Parathyroid adenoma (tissue), 2 donors: ENCODE measurements at regions not wholly inside any gene's neighbourhood (a gene's known extent, or its start where the extent isn't known, plus 50 kb on each side); places are given as distances from the start of the nearest gene placed in this dataset.
"Not testable (repeated sequence)": the region's sequence is repeated elsewhere in the genome, so short reads cannot be mapped to it uniquely, and the experiment has no call there.

Experiments
- H2AFZ ChIP-seq: fragments of 300-600 bp; sonication (generic); one replicate; pipeline ENCODE4 v1.7.0; 2017; ENCODE audit warnings: antibody characterized with exemption, mild to moderate bottlenecking
- H3K27ac ChIP-seq: fragments of 300-600 bp; sonication (generic); one replicate; pipeline ENCODE4 v1.7.0; 2017
- H3K27me3 ChIP-seq: fragments of 300-600 bp; sonication (generic); one replicate; pipeline ENCODE4 v1.7.0; 2017; ENCODE audit warnings: low read length; ENCODE audit not compliant: control insufficient read depth, insufficient read depth
- H3K36me3 ChIP-seq: fragments of 300-600 bp; sonication (generic); one replicate; pipeline ENCODE4 v1.7.0; 2017; ENCODE audit warnings: low read length; ENCODE audit not compliant: control insufficient read depth, insufficient read depth
- H3K4me1 ChIP-seq: fragments of 300-600 bp; sonication (generic); one replicate; pipeline ENCODE4 v1.7.0; 2017; ENCODE audit warnings: control low read depth
- H3K4me2 ChIP-seq: fragments of 300-600 bp; sonication (generic); one replicate; pipeline ENCODE4 v1.7.0; 2017; ENCODE audit warnings: low read length
- H3K4me3 ChIP-seq: fragments of 300-600 bp; sonication (generic); one replicate; pipeline ENCODE4 v1.7.0; 2017; ENCODE audit warnings: low read depth, low read length
- H3K79me2 ChIP-seq: fragments of 300-600 bp; sonication (generic); one replicate; pipeline ENCODE4 v1.7.0; 2017; ENCODE audit warnings: control low read depth
- H3K9ac ChIP-seq: fragments of 300-600 bp; sonication (generic); one replicate; pipeline ENCODE4 v1.7.0; 2017; ENCODE audit warnings: mild to moderate bottlenecking
- H3K9me3 ChIP-seq: fragments of 300-600 bp; sonication (generic); one replicate; pipeline ENCODE4 v1.7.0; 2017; ENCODE audit warnings: low read length; ENCODE audit not compliant: control insufficient read depth
- TF ChIP-seq, protein P1 (sequence below): fragments of 300-600 bp; sonication (generic); IDR thresholded peaks from one replicate; pipeline ENCODE4 v1.7.0; 2017; ENCODE audit warnings: antibody characterized with exemption, mild to moderate bottlenecking
- donor health status: primary hyperparathyroidism.

DNA sequence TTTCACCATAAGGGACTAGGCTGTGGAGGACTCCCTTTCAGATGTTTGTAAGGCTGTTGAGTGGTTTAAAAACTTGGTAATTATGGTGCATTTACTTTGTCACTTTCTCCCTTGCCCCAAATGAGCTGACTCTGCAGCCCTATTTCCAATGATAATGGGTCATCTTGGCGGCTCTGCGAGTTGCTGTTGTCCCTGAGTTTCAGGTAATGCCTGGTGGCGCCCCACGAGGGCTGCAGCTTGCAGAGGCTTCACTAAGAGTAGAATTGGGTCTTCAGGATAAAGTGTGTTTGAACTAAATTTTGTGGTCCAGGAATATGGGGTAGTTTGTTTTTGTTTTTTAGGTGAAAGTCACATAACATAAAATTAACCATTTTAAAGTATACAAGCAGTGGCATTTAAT, 450.1 kb upstream of the CFAP20DC start:
- no peak overlapping the region for H2AFZ ChIP-seq
- no peaks in the 10 kb centered on the region for H3K4me1 ChIP-seq
- no peaks in the 10 kb centered on the region for H3K36me3 ChIP-seq
- H3K27me3 ChIP-seq = no peaks in the 10 kb centered on the region
- no peak overlapping the region for H3K4me3 ChIP-seq
- H3K27ac ChIP-seq = no peak overlapping the region
- H3K9me3 ChIP-seq = no peaks in the 10 kb centered on the region
- no peaks in the 10 kb centered on the region for H3K79me2 ChIP-seq
- TF ChIP-seq, protein P1, sequence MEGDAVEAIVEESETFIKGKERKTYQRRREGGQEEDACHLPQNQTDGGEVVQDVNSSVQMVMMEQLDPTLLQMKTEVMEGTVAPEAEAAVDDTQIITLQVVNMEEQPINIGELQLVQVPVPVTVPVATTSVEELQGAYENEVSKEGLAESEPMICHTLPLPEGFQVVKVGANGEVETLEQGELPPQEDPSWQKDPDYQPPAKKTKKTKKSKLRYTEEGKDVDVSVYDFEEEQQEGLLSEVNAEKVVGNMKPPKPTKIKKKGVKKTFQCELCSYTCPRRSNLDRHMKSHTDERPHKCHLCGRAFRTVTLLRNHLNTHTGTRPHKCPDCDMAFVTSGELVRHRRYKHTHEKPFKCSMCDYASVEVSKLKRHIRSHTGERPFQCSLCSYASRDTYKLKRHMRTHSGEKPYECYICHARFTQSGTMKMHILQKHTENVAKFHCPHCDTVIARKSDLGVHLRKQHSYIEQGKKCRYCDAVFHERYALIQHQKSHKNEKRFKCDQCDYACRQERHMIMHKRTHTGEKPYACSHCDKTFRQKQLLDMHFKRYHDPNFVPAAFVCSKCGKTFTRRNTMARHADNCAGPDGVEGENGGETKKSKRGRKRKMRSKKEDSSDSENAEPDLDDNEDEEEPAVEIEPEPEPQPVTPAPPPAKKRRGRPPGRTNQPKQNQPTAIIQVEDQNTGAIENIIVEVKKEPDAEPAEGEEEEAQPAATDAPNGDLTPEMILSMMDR = no peak
- H3K9ac ChIP-seq = no peak overlapping the region
- no peak overlapping the region for H3K4me2 ChIP-seq

DNA sequence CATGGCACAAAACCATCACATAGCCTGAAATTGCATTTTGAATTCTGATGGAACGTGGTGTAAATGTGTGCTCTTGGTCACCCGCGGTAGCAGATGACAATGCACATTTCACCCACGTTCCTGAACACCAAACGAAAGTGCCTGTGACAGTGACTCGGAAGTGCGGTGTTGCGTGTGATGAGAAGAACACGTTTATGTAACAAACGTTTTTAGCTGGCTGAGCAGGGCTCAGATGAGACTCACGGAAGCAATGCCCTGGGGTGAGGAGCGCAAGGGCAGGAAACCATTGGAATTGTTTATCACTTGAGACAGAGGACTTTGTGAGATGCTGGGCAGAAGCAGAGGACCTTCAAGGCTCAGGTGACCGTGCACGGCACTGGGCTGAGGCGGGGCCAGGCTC, 449.2 kb upstream of the CFAP20DC start:
- H3K27me3 ChIP-seq = no peaks in the 10 kb centered on the region
- no peak overlapping the region for H3K4me2 ChIP-seq

DNA sequence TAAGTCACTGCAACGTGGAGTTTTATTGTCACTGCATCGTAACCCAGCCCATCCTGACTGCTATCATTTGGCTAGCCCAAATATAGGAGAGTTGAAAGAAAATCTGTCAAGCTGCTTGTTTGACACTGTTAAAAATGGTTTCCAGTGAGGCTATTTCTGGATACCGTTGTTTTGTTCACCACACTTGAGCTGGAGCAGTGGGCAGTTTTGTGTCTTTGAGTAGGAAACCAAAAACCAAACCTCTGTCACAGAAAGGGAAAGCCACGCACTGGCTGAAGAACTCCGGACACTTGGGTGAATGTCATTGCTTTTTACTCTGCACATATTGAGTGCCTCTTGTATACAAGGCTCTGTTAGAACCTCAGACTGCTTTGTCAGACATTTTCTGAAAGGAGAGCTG, 446.4 kb upstream of the CFAP20DC start:
- H3K4me3 ChIP-seq = no peak overlapping the region
- no peaks in the 10 kb centered on the region for H3K4me1 ChIP-seq
- H3K9me3 ChIP-seq = no peaks in the 10 kb centered on the region
- no peak overlapping the region for H3K4me2 ChIP-seq
- no peaks in the 10 kb centered on the region for H3K79me2 ChIP-seq
- no peaks in the 10 kb centered on the region for H3K27me3 ChIP-seq
- no peak overlapping the region for H3K9ac ChIP-seq
- H3K27ac ChIP-seq = no peak overlapping the region
- no peaks in the 10 kb centered on the region for H3K36me3 ChIP-seq
- TF ChIP-seq, protein P1 = no peak
- H2AFZ ChIP-seq = no peak overlapping the region

More for the DNA sequence above, 449.2 kb upstream of the CFAP20DC start:
- H3K4me1 ChIP-seq = no peaks in the 10 kb centered on the region
- no peak overlapping the region for H3K27ac ChIP-seq
- H2AFZ ChIP-seq = no peak overlapping the region
- H3K4me3 ChIP-seq = no peak overlapping the region
- H3K9me3 ChIP-seq = no peaks in the 10 kb centered on the region
- no peaks in the 10 kb centered on the region for H3K36me3 ChIP-seq
- TF ChIP-seq, protein P1 = no peak
- no peak overlapping the region for H3K9ac ChIP-seq
- H3K79me2 ChIP-seq = no peaks in the 10 kb centered on the region

DNA sequence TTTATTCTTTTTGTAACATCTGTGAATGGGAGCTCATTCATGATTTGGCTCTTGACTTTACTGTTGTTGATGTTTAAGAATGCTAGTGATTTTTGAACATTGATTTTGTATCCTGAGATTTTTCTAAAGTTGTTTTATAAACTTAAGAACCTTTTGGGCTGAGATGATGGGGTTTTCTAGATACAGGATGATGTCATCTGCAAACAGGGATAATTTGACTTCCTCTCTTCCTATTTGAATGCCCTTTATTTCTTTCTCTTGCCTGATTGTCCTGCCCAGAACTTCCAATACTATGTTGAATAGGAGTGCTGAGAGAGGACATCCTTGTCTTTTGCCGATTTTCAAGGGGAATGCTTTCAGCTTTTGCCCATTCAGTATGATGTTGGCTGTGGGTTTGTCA, 445.1 kb upstream of the CFAP20DC start:
- H2AFZ ChIP-seq, H3K9me3 ChIP-seq, H3K4me3 ChIP-seq, H3K9ac ChIP-seq, H3K4me1 ChIP-seq, H3K4me2 ChIP-seq, H3K27me3 ChIP-seq, H3K36me3 ChIP-seq, H3K79me2 ChIP-seq, H3K27ac ChIP-seq: not testable (repeated sequence)

DNA sequence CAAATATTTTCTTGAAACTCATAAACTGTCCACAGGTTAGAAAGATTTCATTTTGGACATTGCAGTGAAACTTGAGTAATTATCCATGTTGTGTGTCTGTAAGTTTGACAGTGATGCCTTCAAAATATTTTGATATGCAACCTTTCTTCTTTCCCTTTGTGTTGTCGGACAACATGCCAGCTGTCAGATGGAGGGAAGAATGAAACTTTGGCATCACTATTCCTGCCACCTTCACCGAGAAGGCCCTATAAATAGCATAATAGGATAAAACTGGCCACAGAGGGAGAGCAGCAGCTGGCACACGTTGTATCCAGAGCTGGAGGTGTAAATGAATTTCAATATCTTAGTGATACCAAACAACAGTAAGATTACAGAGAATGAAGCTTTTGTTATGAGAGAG, 436.7 kb upstream of the CFAP20DC start:
- H3K9me3 ChIP-seq = no peaks in the 10 kb centered on the region
- H3K4me1 ChIP-seq = no peaks in the 10 kb centered on the region
- H3K27ac ChIP-seq = no peak overlapping the region
- H3K36me3 ChIP-seq = no peaks in the 10 kb centered on the region
- no peak overlapping the region for H2AFZ ChIP-seq
- H3K9ac ChIP-seq = no peak overlapping the region
- H3K79me2 ChIP-seq = no peaks in the 10 kb centered on the region
- TF ChIP-seq, protein P1 = no peak
- H3K4me2 ChIP-seq = no peak overlapping the region
- H3K4me3 ChIP-seq = no peak overlapping the region
- no peaks in the 10 kb centered on the region for H3K27me3 ChIP-seq
